NCI-H2107 (cell line): ENCODE measurements at regions not wholly inside any gene's neighbourhood (a gene's known extent, or its start where the extent isn't known, plus 50 kb on each side); places are given as distances from the start of the nearest gene placed in this dataset.
"Not testable (repeated sequence)": the region's sequence is repeated elsewhere in the genome, so short reads cannot be mapped to it uniquely, and the experiment has no call there.

Source experiments
- DNase-seq: peaks from one replicate; lab custom pipeline; 2025; lab: John Stamatoyannopoulos, UW

DNA sequence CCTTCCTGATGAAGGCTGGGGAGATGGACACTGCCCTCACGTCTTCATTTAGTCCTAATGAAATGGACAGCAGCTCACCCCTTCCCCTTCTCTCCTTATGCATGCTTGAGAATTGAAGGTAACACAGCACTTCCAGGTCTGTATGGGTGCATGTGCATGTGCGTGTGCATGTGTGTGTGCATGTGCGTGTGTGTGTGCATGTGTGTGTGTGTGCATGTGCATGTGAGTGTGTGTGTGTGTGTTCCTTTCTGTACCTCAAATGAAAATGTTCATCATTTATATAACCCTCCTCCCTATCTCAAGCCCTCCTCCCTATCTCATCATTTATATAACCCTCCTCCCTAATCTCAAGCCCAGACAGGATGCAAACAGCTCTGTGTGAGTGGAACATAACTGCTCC is 444.8 kb downstream of the MAT2B start:
- DNase-seq = no peak

DNA sequence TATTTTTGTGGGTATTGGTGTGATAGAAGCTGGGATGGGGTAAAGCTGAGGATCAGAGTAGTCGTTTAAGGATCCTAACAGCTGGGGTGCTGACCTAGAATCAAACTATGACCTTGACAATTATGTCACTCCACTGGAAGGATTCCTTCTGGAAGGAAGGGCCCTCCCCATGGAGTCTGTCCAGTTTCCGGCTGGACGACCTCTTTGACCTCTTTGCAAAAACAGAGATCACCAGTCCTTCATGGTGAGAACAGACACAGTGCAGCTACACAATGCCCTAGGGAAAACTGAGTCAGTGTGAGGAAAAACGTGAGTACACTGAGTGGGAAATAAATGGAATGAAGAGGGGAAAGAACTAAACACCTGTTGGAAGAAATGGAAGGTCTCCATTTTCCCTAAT is 445.6 kb downstream of the MAT2B start:
- no peak for DNase-seq

DNA sequence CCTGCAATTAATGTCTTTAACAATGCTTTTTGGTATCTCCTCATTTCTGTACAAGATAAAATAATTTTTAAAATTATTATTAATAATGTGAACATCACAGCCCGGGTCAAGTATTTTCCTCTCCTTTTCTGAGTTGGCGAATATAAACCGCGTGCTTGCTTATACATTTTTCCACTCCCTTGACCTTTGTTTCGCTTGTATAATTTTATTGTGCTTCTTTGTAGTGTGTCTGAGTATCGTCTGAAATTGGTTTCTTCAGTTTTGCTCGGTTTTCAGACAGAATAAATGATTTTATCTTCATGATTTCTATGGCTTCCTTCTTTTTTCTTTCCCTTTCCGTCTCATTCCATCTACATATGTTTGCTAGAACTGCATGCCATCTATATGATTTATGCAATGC is 448.5 kb downstream of the MAT2B start:
- DNase-seq = no peak

DNA sequence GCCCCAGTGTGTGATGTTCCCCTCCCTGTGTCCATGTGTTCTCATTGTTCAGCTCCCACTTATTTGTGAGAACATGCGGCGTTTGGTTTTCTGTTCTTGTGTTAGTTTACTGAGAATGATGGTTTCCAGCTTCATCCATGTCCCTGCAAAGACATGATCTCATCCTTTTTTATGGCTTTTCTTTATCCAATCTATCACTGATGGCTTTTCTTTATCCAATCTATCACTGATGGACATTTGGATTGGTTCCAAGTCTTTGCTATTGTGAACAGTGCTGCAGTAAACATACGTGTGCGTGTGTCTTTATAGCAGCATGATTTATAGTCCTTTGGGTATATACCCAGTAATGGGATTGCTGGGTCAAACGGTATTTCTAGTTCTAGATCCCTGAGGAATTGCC is 455.8 kb downstream of the MAT2B start:
- DNase-seq = not testable (repeated sequence)

DNA sequence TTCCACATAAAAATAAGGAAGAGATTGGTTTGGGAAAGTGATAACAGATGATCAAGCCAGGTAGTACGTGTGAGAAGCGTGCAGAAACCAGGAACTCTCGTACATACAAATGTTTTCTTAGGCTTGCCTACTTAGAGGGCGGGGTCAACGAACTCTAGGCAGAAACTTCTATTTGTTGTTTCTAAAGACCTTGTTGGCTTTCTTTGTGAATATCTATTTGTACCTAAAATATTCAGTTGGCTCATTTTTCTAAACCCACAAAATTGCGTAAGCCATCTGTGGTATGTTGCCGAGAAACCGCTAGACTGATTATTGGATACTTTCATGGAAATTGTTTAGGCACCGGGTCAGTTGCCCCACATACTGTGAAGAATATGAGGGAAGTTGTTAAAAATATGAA is 458.5 kb downstream of the MAT2B start:
- DNase-seq = no peak

DNA sequence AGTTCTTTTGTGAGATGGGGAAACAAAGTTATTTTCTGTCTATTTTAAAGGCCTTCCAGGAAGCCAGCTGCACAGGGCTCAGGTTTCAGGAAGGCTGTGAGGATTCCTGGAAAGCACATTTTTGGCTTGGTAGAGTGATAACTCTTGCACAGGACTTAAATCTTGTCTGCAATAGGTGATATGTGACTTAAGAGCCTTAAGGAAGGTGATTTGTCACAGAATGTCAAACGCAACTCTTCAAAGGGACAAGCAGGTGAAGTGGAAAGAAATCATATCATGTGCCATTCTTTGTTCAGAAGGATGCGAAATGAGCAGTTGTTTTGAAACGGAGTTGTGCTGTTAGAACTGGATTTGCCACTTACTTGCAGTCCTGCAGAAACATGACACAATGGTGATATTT is 459.3 kb downstream of the MAT2B start:
- DNase-seq = no peak

DNA sequence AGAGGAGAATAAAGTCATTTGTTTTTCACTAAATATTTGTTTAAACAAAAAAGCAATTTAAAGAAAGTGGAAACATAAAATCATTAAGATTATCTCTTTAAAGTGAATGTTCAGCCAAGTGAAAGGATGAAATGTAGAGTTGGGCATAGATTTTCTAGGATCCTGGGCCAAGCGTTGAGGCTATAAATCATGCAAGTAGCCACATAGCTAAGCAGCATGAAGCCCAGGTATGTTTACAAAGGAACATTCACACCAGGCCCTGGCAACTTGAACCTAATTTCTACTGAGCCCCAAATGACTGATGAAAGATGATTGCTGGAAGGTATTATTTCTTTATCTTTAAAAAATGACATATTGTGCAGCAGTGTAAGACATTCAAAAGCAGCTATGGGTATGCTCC is 461.8 kb downstream of the MAT2B start:
- DNase-seq = no peak

DNA sequence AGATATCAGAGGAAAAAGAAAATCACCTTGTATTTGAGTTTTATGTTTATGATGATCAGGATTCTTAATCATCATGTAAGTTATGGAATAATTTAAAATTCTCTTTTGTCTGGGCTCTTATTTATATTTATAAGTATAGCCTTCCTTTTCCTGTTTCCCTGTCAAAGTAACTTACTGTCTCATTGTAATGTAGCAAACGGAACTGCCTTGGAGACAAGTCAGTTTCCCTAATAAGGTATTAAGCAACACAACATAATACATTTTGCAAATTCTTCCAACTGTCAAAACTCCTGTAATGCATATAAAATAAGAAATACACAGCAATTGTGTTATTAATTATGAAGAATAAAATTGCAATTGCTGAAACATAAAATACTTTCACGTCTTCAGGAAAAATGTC is 463.2 kb downstream of the MAT2B start:
- DNase-seq = no peak

DNA sequence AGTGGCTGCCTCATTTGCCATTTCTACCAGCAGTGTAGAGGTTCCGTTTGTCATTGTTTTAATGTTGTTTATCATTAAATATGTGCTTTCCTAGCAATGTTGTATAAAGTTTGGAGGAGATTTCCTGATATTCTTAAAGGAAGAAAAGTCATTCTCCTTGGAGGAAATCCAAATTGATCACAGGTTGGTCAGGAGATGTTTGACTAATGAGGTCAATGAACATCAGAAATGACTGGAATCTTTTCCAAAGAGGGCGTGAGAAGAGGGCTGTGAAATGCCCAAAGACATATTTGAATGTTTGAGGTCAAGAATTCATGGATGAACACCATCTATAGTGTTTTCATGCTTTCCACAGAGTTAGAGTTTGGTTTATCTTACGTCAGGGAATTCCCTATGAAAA is 471.3 kb downstream of the MAT2B start:
- DNase-seq = no peak

DNA sequence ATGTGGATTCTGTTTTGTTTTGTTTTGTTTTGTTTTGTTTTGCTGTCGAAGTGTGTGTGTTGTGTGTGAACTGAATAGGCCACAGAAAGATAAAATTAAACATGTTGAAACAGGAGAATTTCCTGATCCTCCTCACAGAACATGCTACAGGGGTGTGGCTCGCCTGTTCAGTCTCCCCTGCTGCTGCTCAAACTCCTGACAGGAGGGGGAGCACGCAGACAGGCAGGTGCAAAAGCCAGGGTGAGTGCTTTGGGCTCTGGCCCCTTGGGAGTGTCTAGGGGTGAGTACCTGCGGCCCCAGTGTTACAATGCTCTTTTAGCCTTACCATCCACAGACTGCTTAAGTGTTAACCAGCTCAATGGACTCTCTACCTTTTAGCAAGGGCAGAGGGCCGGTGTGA is 473.5 kb downstream of the MAT2B start:
- no peak for DNase-seq

DNA sequence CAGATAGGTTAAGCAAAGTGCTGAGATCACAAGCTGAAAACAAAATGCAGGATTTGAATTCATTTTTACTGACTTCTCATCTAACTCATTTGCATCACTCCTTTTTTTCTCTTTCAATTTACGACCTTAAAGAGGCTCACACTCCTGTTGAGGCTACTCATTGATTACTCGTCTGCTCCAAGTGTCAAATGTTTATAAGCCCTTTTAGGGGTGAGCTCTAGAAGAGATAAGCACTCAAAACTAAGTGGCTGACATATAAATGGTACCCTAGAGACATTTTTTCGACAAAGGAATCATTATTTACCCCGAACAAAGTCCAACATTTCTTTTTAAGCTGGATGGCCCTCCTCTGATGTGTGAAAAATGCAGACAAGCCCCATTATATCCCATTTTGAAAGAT is 483.1 kb downstream of the MAT2B start:
- DNase-seq = no peak

DNA sequence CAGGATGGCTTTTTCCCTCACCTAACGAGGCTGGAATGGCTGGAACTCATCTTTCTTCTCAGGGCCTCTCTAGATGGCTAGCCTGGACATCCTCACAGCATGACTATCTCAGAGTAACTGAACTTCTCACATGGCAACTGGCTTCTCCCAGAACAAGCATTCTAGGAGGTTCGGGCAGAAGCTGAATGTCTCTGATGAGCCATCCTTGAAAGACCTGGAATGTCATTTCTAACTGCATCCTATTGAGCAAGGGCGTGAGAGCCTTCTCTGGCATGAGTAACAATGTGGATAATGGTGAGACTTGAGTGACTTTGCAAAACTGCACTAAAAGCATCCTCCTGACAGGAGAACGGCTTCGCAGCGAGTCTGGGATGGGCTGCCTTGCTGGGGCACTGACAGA is 487.7 kb downstream of the MAT2B start:
- no peak for DNase-seq

DNA sequence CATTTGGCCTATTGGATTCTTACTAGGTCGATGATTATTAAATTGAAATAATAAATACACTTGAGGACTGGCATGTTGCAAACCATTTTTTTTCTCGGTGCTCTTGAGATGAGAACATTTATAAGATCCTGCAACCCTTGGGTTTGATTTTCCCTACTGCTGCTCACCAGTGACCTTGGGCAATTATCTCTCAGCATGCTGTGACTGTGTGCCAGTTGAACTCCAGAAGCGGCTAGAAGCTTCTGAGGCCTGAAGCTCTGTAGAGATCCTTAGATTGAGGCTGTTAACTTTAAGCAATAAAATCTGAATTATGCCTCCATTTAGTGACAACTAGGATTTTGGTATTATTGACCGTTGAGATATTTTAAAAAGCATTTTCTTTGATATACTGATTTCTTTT is 489.8 kb downstream of the MAT2B start:
- DNase-seq = no peak

DNA sequence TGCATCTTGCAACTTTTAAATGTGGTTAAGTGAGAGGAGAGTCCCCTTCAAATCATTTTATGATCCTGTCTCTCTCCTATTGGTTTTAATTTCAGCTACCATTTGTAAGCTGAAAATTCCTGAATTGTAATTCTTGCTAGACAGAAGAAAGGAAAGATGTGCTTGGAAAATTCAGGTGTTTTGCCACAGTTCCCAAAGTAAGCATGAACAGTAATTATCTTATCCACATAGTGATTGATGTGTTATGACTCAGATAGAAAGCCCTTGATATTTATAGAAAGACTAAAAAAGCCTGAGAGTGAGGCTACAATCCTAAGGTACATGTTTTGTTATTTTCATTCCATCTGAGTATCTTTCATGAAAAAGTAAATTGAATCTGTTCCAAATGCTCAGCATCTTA is 492.5 kb downstream of the MAT2B start:
- no peak for DNase-seq

DNA sequence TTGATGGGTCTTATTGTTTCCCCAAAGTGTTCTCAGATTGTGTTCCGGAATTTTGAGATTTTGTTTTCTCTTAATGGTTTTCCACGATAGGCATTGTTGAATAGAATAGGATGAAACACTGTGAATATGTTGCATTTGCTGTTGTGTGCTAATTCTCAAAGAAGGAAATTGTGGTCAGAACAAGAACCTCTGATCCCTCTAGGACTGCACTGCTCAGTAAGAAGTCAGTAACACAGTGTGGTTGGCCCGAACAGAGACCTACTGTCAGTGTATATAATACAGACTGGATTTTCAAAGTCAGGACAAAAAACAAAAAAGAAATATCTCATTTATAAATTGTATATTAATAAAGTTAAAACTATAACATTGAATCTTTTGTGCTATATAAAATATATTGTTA is 494.8 kb downstream of the MAT2B start:
- DNase-seq = no peak

DNA sequence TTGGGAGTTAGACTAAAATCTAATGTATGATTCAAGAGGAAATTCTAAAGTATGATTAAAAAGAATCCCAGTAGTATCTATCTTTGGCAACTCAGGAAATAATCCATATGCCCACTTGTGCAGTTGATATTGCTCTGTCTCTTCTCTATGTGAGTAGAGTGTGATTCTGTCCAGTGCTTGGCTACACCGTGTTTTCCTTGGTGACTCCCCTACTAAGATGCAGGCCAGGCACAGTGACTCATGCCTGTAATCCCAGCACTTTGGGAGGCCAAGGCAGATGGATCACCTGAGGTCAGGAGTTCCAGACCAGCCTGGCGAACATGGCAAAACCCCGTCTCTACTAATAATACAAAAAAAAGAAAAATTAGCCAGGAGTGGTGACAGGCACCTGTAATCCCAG is 495.4 kb downstream of the MAT2B start:
- no peak for DNase-seq

DNA sequence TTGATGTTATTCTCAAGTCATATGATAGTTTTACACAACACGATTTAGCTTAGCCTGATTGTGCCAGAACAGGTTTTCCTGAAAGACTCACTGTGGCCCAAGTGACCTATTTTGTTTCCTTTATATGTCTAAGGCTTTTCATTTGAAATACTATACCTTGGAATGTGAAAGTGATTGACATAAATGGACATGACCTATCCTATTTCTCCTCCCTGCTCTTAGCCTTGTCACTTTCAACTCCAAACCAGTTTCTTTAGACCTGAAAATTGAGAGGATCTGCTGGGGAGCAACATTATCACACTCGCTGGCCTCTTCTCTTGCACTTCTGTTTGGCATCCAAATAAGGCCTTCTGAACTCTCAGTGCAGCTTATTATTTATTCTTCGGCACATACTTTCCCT is 496.8 kb downstream of the MAT2B start:
- no peak for DNase-seq

DNA sequence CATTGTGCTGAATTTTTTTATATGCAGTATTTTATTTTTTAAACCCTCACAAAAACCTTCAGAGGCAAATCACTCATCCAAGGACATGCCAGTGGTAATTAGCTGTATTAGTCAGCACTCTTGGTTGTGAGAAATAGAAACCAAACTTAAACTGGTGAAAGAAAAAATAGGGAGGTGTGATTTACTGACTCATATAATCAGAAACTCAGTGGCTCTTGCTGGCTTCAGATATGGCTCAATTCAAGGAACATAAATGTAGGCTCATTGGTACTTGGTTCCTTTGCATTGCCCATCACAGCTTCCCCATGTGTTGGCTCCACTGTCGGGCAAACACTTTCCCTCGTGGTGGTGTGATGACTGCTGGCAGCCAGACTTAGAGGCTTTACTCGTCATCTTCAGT is 497.2 kb downstream of the MAT2B start:
- DNase-seq = no peak

DNA sequence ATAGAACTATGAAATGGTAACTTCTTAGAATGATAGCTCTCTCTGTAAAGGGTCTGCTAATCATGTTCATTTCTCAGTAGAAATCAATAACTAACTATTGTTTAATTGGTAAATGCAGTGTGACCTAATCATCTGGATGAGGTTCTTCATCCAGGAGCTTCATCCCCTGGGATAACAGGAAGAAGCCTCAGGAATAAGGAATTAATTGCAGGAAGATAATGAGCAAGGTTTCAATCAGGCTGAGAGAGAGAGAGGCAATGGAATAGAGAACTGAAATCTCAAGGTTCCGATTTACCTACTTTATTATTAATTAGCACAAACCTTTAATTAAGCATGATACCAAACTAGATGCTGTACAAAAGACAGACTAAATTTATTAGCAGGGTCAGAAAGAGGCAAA is 499.7 kb downstream of the MAT2B start:
- no peak for DNase-seq

DNA sequence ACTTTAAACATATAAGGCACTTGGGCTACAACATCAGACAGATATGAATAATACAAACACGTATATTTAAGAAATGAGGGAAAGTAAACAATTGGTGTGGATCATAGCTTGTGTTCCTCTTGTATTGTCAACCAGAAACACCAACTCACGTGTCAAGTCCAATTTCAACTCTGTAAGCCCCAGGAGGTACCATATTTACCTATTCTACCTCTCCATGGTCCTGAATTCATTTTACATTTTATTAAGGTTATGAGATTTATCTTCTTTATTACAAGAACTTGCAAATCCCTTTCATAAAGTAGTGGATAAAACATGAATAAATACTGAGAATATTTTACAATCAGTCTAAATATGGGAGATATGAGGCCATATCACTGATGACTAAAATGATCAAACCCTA is 501.6 kb downstream of the MAT2B start:
- no peak for DNase-seq

DNA sequence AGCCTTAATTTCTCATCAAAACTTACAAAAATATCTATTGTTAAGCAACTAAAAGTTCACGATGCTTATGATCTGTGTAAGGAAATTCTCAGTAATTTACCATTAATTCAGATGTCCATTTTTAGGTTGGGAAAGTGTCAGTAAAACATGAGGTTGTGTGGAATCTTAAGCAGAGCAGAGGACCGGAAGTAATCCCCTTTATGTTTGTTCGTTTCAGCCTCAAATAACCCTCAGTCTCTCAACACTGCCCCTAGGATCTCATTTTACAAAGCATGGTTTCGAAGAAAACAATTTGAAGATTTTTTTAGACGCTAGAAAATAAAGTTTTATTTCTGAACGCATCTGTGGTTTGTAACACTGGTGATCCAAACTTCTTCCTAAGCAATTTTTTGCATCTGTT is 504.2 kb downstream of the MAT2B start:
- no peak for DNase-seq

DNA sequence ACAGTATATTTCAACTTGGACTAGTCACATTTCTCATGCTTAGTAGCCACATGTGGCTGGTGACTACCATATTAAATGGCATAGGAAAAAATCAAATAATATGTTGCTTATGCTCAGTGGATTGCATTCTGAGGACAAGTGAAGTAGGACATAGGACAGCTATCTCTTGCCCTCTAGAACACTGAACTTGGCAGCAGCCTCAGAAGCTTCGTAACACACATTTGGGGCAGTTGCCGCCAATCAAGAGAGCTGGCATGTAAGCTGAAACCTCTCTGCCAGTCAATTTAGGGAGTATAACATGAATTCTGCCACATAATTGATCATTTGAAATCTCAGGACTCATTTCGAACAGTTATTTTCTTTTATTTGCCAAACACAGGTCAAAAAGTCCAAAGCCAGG is 505.5 kb downstream of the MAT2B start:
- no peak for DNase-seq

DNA sequence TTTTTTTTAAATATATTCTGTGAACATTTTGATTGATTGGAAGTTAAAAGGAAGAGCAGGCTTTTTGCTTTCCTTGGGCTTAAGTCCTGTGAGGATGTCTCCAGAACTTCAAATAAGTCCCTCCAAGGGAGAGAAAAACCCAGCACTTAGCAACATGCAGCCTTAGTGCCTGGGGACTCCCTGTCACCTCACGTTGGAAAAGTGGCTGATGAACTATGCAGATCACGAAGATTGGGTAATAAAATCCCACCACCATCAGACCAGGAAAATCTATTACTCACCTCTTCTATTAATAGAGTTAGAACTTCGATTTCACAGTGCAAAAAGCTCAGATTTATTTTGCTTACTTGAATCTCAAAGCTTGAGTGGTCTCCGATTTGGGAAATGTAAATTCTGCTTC is 507.0 kb downstream of the MAT2B start:
- no peak for DNase-seq

DNA sequence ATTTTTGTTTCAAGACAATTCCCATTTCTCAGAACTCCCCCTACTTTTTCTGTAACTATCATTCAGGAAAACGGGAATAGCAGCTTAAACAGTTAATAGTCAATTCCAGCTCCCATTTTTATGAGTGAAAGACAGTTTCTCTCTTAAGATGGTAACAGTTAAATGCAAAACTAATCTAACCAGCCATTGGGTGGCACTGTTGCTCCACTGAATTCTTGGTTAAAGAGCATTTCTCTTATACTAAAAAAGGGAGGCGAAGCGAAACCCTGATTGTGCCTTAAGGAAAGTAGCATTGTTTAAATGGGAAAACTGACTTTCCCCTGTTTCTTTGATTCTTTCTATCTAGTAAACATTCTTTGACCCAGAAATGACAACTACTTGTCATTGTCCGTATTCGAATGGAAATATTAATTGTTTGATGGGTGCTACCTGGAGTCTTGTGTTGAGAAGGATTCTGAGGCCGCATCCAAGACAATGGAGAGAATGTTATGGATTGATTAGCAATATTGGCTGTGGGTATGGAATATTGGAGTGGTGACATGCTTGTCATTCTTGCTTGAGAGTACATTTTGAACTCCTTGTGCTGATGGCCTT is 507.8 kb downstream of the MAT2B start:
- no peak for DNase-seq

DNA sequence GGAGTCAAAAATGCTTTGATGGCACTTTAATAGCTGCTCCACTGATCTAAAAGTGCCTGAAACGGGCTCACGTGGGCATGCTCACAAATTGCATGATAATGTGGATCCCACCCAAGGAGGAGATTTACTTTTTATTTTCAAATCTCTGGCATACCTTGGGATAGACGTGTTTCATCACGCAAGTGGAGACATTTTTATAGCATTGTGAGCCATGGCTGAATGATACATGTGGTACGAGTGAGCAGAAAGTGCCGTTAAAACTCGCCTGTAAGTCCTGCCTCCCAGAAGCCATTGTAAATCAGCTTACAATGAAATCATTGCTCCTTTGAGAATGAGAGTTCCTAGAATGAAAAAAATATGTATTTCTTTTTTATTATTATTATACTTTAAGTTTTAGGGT is 514.7 kb downstream of the MAT2B start:
- DNase-seq = no peak
